Tibial artery (tissue), 4 donors: ENCODE measurements at regions not wholly inside any gene's neighbourhood (a gene's known extent, or its start where the extent isn't known, plus 50 kb on each side); places are given as distances from the start of the nearest gene placed in this dataset.
"Not testable (repeated sequence)": the region's sequence is repeated elsewhere in the genome, so short reads cannot be mapped to it uniquely, and the experiment has no call there.

ENCODE experiments used
- DNase-seq, 2 donors: peaks; one replicate each; pipeline ENCODE4 v3.0.0-alpha.2; 2019
- H3K27ac ChIP-seq, 2 donors: fragments of 200-600 bp; sonication (generic) in 1 of 2; 1 replicate in 1 of 2; 2 replicates in 1 of 2; pipeline ENCODE4 v1.5.1; 2018 to 2019; ENCODE audit warnings: mild to moderate bottlenecking in 1 of 2
- H3K27me3 ChIP-seq, 2 donors: fragments of 200-600 bp; sonication (generic) in 1 of 2; one replicate each; pipeline versions ENCODE4 v1.5.1 to v1.6.0; 2016 to 2019
- H3K36me3 ChIP-seq, 3 donors: fragments of 200-600 bp; sonication (generic) in 2 of 3; one replicate each; pipeline ENCODE4 v1.5.1; 2016 to 2019; ENCODE audit warnings: mild to moderate bottlenecking in 2 of 3
- H3K4me1 ChIP-seq, 4 donors: fragments of 200-600 bp; sonication (generic) in 2 of 4; 1 replicate in 3 of 4; 2 replicates in 1 of 4; pipeline ENCODE4 v1.5.1; 2016 to 2019
- H3K4me3 ChIP-seq, 2 donors: fragments of 200-600 bp; sonication (generic) in 1 of 2; 1 replicate in 1 of 2; 2 replicates in 1 of 2; pipeline ENCODE4 v1.5.1; 2018 to 2019; ENCODE audit warnings: mild to moderate bottlenecking in 2 of 2
- H3K9me3 ChIP-seq, 3 donors: fragments of 200-600 bp; sonication (generic) in 1 of 3; one replicate each; pipeline ENCODE4 v1.5.1; 2016 to 2019
- CTCF ChIP-seq, 2 experiments: fragments of 200-600 bp in 1 of 2; fragments of 450-650 bp in 1 of 2; IDR thresholded peaks; one replicate each; pipeline ENCODE4 v1.5.1; 2017 to 2019; ENCODE audit warnings: antibody characterized with exemption in 2 of 2, mild to moderate bottlenecking in 1 of 2, moderate library complexity in 1 of 2
- intact Hi-C: fragments of 100-400 bp; cut with DNase I; formaldehyde crosslinking; loops from one replicate; pipeline ENCODE4 v1.15.0; 2023; ENCODE audit warnings: low total_unique reads

GRCh38 chrX:150205011-150205410 lies 158.1 kb upstream of the MAMLD1 start:
- peak; percentile 31 to 68 for DNase-seq
- intact Hi-C loops, result no loop called here
- Histone ChIP-seq H3K36me3 (no peaks in the 10 kb centered on the region), H3K4me3 (no peak overlapping the region), H3K27ac (peak overlapping the region in 1 of 2 donors; percentile 22), H3K9me3 (no peaks in the 10 kb centered on the region), H3K27me3 (no peaks in the 10 kb centered on the region), H3K4me1 (peaks cover 0 to 25% (median 10%) of the 10 kb centered on the region in 4 donors)
- TF ChIP-seq CTCF (IDR thresholded peaks at IDR 0.05), result no peak

- no peaks in the 10 kb centered on the region for H3K27me3 ChIP-seq
- no peaks in the 10 kb centered on the region for H3K36me3 ChIP-seq
- intact Hi-C loops, result no loop called here
- H3K27ac ChIP-seq, result no peak overlapping the region
- no peak for TF ChIP-seq CTCF (IDR thresholded peaks at IDR 0.05)
- no peaks in the 10 kb centered on the region for H3K9me3 ChIP-seq
- H3K4me3 ChIP-seq, result no peak overlapping the region
- H3K4me1 ChIP-seq, result peaks cover 0 to 9% (median 0%) of the 10 kb centered on the region in 4 donors
- DNase-seq, result no peak
Observed at GRCh38 chrX:150207733-150208132, 155.4 kb upstream of the MAMLD1 start.

GRCh38 chrX:150211988-150212387 lies 151.1 kb upstream of the MAMLD1 start:
- Histone ChIP-seq H3K27ac (no peak overlapping the region), H3K27me3 (no peaks in the 10 kb centered on the region), H3K4me3 (no peak overlapping the region), H3K9me3 (no peaks in the 10 kb centered on the region), H3K36me3 (no peaks in the 10 kb centered on the region), H3K4me1 (peaks cover 0 to 5% (median 0%) of the 10 kb centered on the region in 4 donors)
- no peak for DNase-seq
- no peak for TF ChIP-seq CTCF (IDR thresholded peaks at IDR 0.05)
- intact Hi-C loops, result no loop called here

- DNase-seq, result no peak
Observed at GRCh38 chrX:150212672-150213480, 150.2 kb upstream of the MAMLD1 start.

GRCh38 chrX:150213481-150214030 lies 149.6 kb upstream of the MAMLD1 start:
- intact Hi-C loops, result no loop called here

More at GRCh38 chrX:150212672-150213480, 150.2 kb upstream of the MAMLD1 start:
- Histone ChIP-seq H3K4me1 (peaks cover 0 to 5% (median 0%) of the 10 kb centered on the region in 4 donors), H3K27me3 (no peaks in the 10 kb centered on the region), H3K27ac (no peak overlapping the region), H3K9me3 (no peaks in the 10 kb centered on the region), H3K4me3 (no peak overlapping the region), H3K36me3 (no peaks in the 10 kb centered on the region)
- no peak for TF ChIP-seq CTCF (IDR thresholded peaks at IDR 0.05)
- intact Hi-C loops, result no loop called here

GRCh38 chrX:150216000-150216399 lies 147.1 kb upstream of the MAMLD1 start:
- H3K4me1 ChIP-seq, H3K36me3 ChIP-seq, DNase-seq, H3K27me3 ChIP-seq, H3K4me3 ChIP-seq, H3K27ac ChIP-seq, H3K9me3 ChIP-seq, intact Hi-C loops: not testable (repeated sequence)

More at GRCh38 chrX:150213481-150214030, 149.6 kb upstream of the MAMLD1 start:
- Histone ChIP-seq H3K4me3 (no peak overlapping the region), H3K27ac (no peak overlapping the region), H3K9me3 (no peaks in the 10 kb centered on the region), H3K27me3 (no peaks in the 10 kb centered on the region), H3K36me3 (no peaks in the 10 kb centered on the region), H3K4me1 (peaks cover 0 to 5% (median 0%) of the 10 kb centered on the region in 4 donors)
- DNase-seq, result no peak
- no peak for TF ChIP-seq CTCF (IDR thresholded peaks at IDR 0.05)
